ENCODE measurements at regions not wholly inside any gene's neighbourhood (a gene's known extent, or its start where the extent isn't known, plus 50 kb on each side); places are given as distances from the start of the nearest gene placed in this dataset.

DNA sequence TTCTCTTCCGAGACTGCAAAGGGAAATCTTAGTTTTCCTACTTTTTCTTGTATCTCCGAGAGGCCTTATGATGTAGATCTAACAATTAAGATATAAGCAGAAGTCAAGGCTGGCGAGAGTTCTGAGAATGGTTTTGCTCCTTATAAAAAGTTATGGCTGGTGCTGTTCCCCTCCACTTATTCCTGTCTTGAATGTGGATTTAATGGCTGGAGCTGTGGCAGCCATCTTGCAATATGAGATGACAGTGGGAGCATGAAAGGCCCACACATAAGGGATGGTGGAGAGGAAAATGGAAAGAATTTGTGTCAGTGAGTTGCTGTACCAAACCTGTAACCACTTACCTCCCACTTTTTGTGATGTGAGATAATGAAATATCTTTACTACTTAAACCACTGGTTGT, 124.6 kb upstream of the SLC22A23 start:
- Histone ChIP-seq H3K4me2 (ENCODE audit: low read depth, low read length) (no peak overlapping the region), H3K4me3 (ENCODE audit: low read length) (no peak overlapping the region), H4K20me1 (ENCODE audit: insufficient read depth, low read length) (no peaks in the 10 kb centered on the region), H3F3A (ENCODE audit: insufficient read depth, low read length) (no peaks in the 10 kb centered on the region), H3K79me2 (ENCODE audit: low read length) (no peaks in the 10 kb centered on the region), H3K9me2 (replicated peaks; ENCODE audit: insufficient read depth, low read length) (no peaks in the 10 kb centered on the region), H3K9me3 (replicated peaks; ENCODE audit: insufficient read depth, low read length) (no peaks in the 10 kb centered on the region), H3K27me3 (replicated peaks; ENCODE audit: insufficient read depth, low read length) (no peaks in the 10 kb centered on the region), H3K27ac (ENCODE audit: low read length) (no peak overlapping the region), H2AFZ (ENCODE audit: low read length) (no peak overlapping the region), H3K4me1 (ENCODE audit: low read length) (no peaks in the 10 kb centered on the region), H3K36me3 (replicated peaks; ENCODE audit: insufficient read depth, low read length) (no peaks in the 10 kb centered on the region), H3K9ac (ENCODE audit: low read length) (no peak overlapping the region)
- TF ChIP-seq, protein P1, sequence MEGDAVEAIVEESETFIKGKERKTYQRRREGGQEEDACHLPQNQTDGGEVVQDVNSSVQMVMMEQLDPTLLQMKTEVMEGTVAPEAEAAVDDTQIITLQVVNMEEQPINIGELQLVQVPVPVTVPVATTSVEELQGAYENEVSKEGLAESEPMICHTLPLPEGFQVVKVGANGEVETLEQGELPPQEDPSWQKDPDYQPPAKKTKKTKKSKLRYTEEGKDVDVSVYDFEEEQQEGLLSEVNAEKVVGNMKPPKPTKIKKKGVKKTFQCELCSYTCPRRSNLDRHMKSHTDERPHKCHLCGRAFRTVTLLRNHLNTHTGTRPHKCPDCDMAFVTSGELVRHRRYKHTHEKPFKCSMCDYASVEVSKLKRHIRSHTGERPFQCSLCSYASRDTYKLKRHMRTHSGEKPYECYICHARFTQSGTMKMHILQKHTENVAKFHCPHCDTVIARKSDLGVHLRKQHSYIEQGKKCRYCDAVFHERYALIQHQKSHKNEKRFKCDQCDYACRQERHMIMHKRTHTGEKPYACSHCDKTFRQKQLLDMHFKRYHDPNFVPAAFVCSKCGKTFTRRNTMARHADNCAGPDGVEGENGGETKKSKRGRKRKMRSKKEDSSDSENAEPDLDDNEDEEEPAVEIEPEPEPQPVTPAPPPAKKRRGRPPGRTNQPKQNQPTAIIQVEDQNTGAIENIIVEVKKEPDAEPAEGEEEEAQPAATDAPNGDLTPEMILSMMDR (IDR thresholded peaks at IDR 0.05; ENCODE audit: low read length), result no peak
- TF ChIP-seq EZH2phosphoT487 (IDR thresholded peaks at IDR 0.05; ENCODE audit: low read length), result no peak
- TF ChIP-seq EZH2 (optimal IDR thresholded peaks at IDR 0.05; ENCODE audit: low read depth, low read length), result no peak
- no peak for DNase-seq

- Histone ChIP-seq H3K9ac (ENCODE audit: low read length) (no peak overlapping the region), H3K36me3 (replicated peaks; ENCODE audit: insufficient read depth, low read length) (no peaks in the 10 kb centered on the region), H3K4me3 (ENCODE audit: low read length) (no peak overlapping the region), H3K27me3 (replicated peaks; ENCODE audit: insufficient read depth, low read length) (no peaks in the 10 kb centered on the region), H3F3A (ENCODE audit: insufficient read depth, low read length) (no peaks in the 10 kb centered on the region), H3K9me3 (replicated peaks; ENCODE audit: insufficient read depth, low read length) (no peaks in the 10 kb centered on the region), H3K79me2 (ENCODE audit: low read length) (no peaks in the 10 kb centered on the region), H3K4me1 (ENCODE audit: low read length) (no peaks in the 10 kb centered on the region), H3K9me2 (replicated peaks; ENCODE audit: insufficient read depth, low read length) (no peaks in the 10 kb centered on the region), H2AFZ (ENCODE audit: low read length) (no peak overlapping the region), H3K4me2 (ENCODE audit: low read depth, low read length) (no peak overlapping the region), H4K20me1 (ENCODE audit: insufficient read depth, low read length) (no peaks in the 10 kb centered on the region), H3K27ac (ENCODE audit: low read length) (no peak overlapping the region)
- TF ChIP-seq EZH2 (optimal IDR thresholded peaks at IDR 0.05; ENCODE audit: low read depth, low read length) (no peak), EZH2phosphoT487 (IDR thresholded peaks at IDR 0.05; ENCODE audit: low read length) (no peak)
- TF ChIP-seq, protein P1 (IDR thresholded peaks at IDR 0.05; ENCODE audit: low read length), result no peak
- DNase-seq, result no peak
These were observed 122.9 kb upstream of the SLC22A23 start for GRCh38 chr6:3579652-3580175.

GRCh38 chr6:3578981-3579380, 122.1 kb upstream of the SLC22A23 start:
- no peaks in the 10 kb centered on the region for H3K79me2 ChIP-seq (ENCODE audit: low read length)
- no peak overlapping the region for H3K4me2 ChIP-seq (ENCODE audit: low read depth, low read length)
- no peaks in the 10 kb centered on the region for H4K20me1 ChIP-seq (ENCODE audit: insufficient read depth, low read length)
- H3K4me3 ChIP-seq (ENCODE audit: low read length), result no peak overlapping the region
- H3K9me2 ChIP-seq (replicated peaks; ENCODE audit: insufficient read depth, low read length), result no peaks in the 10 kb centered on the region
- no peaks in the 10 kb centered on the region for H3K4me1 ChIP-seq (ENCODE audit: low read length)
- DNase-seq, result no peak
- no peak overlapping the region for H2AFZ ChIP-seq (ENCODE audit: low read length)
- H3K27me3 ChIP-seq (replicated peaks; ENCODE audit: insufficient read depth, low read length), result no peaks in the 10 kb centered on the region
- H3K36me3 ChIP-seq (replicated peaks; ENCODE audit: insufficient read depth, low read length), result no peaks in the 10 kb centered on the region
- H3K27ac ChIP-seq (ENCODE audit: low read length), result no peak overlapping the region
- H3K9me3 ChIP-seq (replicated peaks; ENCODE audit: insufficient read depth, low read length), result no peaks in the 10 kb centered on the region
- no peaks in the 10 kb centered on the region for H3F3A ChIP-seq (ENCODE audit: insufficient read depth, low read length)
- H3K9ac ChIP-seq (ENCODE audit: low read length), result no peak overlapping the region
- TF ChIP-seq, protein P1 (IDR thresholded peaks at IDR 0.05; ENCODE audit: low read length), result no peak
- TF ChIP-seq EZH2 (optimal IDR thresholded peaks at IDR 0.05; ENCODE audit: low read depth, low read length), result no peak
- no peak for TF ChIP-seq EZH2phosphoT487 (IDR thresholded peaks at IDR 0.05; ENCODE audit: low read length)
